HG03439 (cell line): ENCODE measurements at regions not wholly inside any gene's neighbourhood (a gene's known extent, or its start where the extent isn't known, plus 50 kb on each side); places are given as distances from the start of the nearest gene placed in this dataset.
A peak's percentile ranks its signal among the peaks of the same experiment; 100 is the strongest.

Source experiments
- ATAC-seq: cut with Tn5 transposase; IDR thresholded peaks from one replicate; pipeline ENCODE4 v1.9.1; 2021; ENCODE audit warnings: mild to moderate bottlenecking, moderate library complexity; ENCODE audit not compliant: unreplicated experiment

DNA sequence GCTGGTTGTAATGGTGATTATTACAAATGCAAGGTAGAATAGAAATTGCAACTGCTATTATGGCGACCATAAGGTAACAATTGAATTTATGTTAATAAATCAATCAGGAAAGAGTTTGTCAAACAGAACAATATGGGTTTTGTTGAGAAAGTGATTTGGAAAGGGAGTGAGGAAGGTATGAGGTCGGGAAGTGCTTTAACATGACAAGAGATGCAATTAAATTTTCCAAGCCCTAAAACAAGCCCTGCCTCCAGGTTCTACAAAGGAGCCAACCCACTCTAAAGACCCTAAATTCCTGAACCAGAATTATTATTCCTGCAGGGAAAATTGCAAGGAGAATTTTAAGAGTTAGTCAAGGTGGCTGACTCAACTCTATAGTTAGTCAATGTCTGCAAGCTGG is 363.7 kb downstream of the BMPER start:
- ATAC-seq = no peak

DNA sequence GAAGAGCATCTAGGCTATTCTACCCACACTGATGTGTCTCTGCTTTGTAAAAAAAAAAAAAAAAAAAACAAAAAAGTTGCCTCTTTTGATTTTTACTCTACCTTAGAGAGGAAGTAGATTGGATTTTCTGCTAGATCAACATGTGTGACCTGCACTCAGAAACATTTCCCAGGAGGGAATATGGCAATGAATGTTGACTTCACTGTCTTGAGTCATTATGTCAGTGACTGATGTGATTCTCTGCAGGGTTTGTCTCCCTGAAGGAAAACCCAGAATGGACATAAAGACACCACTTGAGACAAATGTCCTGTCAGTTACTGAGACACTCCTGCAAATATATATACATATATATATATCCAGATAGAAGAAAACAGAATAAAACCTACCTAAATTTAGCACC is 370.3 kb downstream of the BMPER start:
- ATAC-seq = no peak

DNA sequence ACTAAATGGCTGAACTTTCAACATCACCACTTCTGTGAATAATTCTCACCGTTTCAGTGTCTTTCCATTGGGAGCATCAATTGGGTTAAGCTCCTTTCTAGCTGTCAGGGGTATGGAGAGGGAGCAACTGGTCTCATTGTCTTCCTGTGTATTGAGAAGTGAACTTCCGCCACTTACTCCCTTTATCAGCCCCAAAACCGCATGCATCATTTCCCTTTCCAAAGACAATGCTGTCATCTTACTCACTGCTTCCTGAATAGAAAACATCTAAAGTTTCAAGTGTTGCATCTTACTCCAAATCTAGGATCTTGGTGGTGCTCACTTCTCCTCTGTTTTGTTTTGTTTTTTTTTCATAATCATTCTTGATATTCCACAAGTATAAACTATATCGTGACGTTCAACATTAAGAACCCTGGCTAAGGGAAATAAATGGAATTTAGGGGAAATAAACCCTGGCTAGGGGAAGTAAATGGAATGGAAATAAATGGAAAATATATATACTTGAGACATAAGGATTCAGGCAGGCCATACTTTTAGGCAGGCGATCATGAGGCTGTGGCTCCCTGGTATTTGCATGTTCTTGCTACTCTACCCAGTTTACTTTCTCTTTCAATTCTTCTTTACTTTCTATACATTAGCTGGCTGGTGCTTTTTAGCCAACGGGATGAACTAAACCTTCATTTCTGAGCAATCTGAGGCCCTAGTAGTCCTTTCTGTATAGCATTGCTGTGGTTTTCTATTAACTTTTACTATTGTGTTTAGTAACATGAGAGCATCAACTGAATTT is 371.9 kb downstream of the BMPER start:
- no peak for ATAC-seq

DNA sequence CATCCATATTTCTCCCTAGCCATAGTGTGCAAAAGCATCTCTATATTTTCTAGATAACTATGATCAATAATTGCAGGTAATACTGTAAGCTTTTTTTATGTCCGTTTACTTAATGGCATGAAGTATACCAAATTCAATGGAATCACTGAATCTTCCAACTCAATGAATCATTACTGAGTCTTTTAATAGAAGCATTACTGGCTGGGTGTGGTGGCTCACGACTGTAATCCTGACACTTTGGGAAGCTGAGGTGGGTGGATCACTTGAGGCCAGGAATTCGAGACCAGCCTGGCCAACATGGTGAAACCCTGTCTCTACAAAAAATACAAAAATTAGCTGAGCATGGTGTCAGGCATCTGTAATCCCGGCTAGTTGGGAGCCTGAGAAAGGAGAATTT is 372.5 kb downstream of the BMPER start:
- no peak for ATAC-seq

DNA sequence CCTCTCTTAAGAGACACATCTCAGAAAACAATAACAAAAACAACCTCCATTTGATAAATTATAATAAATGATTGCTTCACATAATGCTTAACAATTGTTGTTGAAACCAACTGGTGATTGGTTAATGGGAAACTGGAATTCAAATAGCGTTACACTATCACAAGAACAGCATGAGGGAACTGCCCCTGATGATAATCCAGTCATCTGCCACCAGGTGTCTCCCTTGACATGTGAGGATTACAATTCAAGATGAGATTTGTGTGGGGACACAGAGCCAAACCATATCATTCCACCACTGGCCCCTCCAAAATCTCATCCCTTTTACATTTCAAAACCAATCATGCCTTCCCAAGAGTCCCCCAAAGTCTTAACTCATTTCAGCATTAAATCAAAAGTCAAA is 375.9 kb downstream of the BMPER start:
- no peak for ATAC-seq

DNA sequence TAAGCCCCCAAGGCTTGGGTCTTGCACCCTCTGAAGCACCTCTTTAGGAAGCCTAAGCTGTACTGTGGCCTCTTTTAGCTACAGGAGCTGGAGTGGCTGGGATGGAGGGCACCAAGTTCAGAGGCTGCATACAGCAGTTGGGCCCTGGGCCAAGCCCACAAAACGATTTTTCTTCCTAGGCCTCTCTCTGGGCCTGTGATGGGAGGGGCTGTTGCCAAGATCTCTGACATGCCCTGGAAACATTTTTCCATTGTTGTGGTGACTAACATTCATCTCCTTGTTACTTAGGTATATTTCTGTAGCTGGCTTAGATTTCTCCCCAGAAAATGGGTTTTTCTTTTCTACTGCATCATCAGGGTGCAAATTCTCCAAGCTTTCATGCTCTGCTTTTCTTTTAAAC is 375.7 kb upstream of the NPSR1 start:
- ATAC-seq = no peak

DNA sequence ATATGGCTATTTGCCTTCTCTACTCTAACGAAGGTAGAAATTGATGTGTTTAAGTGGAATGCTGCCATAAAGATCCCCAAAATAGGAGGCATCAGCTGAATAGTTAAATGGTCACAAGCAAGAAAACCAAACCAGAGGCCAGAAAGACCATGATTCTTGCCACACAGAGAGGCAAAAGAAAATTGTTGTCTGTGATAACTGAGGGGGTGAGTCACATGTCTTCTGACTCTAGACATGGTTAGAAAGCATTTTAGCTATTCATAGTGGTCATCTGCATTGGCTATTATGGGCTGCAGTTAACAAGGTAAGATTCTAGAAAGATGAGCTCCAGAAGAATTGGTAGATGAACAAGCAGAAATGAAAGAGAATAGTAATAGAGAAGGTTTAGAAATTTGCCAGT is 361.4 kb upstream of the NPSR1 start:
- no peak for ATAC-seq

DNA sequence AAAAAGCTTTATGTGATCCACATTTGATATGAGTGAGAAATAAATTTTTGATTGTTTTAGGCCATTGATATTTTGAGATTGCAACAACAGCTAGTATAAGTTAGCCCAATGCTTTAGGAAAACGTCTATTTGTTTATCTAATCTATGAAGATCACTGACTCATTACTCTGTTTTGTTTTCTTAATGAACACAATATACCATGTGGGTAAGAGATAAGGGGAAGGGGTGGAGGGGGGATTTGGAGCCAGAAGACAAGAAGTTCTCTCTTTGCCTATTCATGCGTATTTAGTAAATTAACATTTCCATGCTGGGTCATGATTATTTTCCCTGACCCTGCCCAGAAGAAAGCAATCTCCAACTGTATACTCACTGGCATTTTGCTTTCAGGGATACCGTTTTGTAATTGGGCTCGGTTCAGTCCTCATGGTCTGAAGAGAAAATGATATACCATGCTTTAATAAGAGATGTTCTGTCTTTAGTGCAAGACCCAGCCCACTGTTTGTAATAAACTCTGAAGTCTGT is 359.5 kb upstream of the NPSR1 start:
- no peak for ATAC-seq

DNA sequence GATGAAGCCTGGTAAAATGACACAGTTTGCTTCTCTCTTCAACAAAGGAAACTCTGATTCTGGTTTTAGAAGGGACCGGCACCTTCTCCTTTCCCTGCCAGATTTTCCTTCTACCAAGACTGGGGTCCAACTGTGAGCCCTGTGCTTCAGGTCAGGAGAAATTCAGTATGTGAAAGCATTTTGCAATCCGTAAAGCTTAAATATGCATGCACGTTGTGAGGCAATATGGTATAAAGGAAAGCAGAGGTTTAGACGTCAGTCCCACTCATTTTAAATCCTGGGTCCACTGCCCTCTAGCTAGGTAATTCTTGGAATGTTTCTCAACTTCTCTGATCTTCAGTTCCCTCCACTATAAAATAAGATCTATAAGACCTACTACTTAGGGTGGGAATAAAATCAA is 359.0 kb upstream of the NPSR1 start:
- ATAC-seq = no peak

DNA sequence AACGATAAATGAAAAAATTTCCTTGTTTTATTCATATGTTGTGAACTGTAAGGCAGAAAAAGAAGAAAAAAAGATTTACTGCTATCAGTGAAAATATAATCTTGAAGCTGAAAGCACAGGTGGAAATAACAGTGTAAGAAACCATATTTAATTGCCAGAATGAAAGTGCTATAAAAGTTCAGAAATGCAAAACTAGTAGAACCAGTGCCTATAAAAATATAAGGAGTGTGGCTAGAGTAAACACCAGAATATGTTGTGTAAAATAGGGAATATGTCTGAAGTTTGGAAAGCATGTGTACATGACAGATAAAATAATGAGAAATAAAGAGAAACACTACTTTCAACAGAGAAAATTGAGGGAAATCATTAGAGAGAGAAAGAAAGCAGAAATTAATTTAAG is 350.5 kb upstream of the NPSR1 start:
- no peak for ATAC-seq

DNA sequence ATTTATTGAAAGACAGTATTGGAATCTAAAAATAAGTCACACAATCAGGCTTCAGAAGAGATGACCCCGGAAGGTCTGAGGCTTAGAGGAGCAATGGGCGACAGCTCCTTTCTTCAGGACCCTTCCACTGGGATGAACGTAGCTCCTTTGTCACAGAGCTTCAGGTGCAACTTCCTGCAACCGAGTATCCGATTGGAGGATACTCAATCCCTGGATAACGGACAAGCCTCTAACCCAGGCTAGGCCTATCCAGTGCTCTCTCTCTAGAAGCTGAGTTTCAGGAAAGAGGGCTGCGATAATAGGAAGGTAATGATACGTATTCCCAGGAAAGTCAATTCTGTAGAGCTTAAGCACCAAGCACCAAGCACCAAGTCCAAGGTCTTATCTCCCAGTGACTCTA is 349.4 kb upstream of the NPSR1 start:
- ATAC-seq = no peak

DNA sequence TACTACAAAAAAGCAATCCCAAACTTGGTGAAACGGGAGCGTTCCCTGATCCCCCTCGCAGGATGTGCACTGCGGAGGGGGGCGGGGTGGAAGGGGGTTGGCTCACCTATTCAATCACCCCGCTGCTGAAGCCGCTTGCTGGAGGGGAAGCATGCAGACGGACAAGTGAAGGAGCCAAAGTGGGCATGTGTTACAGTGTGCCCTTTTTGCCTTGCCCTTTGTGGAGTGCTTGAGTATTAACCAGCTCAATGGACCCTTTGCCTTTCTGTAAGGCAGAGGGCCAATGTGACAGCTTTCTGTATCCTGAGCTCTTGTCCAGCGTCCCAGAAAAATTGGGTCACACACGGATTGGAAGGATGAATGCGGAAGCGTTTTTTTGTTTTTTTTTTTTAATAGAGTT is 348.9 kb upstream of the NPSR1 start:
- no peak for ATAC-seq

DNA sequence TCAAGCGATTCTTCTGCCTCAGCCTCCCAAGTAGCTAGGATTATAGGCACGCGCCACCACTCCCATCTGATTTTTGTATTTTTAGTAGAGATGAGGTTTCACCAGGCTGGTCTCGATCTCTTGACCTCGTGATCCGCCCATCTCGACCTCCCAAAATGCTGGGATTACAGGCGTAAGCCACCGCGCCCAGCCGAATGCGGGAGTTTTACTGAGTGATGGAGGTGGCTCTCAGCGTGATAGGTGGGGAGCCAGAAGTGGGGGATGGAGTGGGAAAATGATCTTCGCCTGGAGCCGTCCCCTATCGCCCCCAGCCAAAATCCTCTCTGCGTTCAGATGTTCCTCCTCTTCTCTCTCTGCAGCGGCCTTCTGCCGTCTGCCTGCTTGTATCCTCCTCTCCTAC is 348.4 kb upstream of the NPSR1 start:
- no peak for ATAC-seq

DNA sequence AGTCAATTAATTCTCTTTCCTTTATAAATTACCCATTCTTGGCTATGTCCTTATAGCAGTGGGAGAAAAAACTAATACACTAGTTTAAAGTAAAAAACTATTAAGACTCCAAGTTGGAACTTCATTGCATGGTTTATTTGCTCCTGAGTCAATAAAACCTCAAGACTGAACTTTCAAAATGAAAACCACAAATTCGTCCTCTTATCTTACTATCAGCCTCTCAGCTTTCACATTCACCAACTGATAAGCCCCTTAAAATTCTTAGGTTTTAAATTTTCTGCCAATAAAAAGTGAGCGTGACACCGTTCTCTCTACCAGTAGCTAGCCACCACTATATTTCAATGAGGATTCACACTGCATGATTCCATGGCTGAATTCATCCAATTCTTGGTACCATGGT is 346.4 kb upstream of the NPSR1 start:
- no peak for ATAC-seq

DNA sequence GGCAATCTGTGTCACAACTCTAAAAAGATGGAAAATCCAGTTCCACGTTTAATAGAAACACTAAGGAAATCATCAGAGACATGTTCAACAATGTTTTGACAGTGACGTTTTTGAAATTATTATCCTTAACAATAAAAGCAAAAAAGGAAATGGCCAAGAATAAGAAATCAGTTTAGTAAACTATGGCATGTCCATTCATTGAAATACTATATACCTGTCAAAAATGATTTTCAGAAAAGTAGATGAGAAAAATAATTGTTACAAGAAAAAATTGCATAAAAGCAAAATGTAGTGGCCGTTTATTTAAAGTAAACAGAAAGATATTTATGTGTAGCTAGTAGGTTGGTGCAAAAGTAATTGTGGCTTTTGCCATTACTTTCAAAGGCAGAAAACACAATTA is 345.4 kb upstream of the NPSR1 start:
- ATAC-seq = no peak

DNA sequence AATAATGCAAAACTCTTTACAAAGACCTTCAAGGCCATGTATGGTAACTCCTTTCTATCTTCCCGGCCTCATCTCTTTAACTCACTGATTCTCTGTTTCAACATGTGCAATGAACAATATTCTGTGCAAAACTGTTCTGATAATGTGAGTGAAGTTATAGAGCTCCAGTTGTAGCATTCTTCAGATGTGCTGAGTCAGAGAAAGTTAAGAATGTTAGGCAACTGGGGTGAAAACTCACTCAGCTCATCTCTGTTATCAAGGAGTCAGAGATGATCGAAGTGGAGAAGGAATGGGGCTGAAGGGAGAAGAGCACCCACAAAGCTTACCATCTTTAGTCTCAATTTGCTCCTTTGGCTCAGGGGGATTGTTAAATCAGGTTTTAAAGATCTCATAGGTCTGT is 344.7 kb upstream of the NPSR1 start:
- ATAC-seq = no peak

DNA sequence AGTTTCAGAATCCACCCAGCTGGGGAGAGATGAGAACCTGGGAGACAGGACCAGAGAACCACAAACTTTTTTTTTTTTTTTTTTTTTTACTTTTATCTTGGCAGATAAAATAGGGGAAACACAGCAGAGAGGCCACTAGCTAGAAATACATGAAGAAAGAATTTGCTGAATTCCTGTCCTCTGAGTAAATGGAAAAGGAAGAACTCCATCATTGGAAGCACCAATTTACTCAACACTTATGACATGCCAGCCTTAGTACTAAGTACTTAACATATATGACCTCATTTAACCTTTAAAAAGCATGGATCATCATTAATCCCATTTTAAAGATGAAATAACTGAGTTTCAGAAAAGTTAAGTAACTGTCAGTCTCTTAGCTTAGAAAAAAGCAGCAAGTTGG is 343.0 kb upstream of the NPSR1 start:
- no peak for ATAC-seq

DNA sequence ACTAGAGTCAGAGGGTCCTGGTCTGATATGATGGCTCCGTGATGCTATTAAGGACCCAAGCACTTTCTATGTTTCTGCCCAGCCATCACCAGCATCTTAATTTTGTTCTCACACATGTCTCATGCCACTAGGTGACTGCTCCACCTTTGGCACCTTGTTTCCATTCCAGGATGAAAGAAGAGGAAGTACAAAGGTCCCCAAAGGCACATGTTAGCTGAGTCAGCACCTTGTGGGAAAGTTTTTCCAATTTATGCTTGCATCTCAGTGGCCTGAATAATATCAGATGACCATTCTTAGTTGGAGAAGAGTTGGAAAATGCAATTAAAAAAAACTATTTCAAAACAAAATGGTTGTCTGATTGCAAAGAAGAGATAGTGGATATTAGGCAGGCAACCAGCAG is 341.0 kb upstream of the NPSR1 start:
- ATAC-seq = no peak

DNA sequence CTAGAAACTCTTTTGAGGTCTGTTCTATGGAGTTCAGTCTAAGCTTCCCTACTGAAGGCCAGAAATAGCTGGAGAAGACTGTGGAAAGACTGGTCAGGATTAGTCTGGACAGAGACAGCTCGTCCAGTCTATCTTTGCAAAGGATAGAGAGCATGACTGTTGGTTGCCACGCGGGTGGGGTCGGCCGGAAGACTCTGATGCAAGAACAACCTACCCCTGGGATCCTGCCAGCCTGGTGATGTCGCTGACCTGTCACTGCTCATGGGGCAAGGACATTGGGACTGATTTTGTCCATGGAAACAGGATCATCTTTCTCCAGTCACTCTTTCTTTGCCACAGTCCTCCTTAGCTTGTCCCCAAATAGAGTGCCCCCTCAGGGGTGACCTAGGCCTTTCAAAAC is 337.6 kb upstream of the NPSR1 start:
- no peak for ATAC-seq

DNA sequence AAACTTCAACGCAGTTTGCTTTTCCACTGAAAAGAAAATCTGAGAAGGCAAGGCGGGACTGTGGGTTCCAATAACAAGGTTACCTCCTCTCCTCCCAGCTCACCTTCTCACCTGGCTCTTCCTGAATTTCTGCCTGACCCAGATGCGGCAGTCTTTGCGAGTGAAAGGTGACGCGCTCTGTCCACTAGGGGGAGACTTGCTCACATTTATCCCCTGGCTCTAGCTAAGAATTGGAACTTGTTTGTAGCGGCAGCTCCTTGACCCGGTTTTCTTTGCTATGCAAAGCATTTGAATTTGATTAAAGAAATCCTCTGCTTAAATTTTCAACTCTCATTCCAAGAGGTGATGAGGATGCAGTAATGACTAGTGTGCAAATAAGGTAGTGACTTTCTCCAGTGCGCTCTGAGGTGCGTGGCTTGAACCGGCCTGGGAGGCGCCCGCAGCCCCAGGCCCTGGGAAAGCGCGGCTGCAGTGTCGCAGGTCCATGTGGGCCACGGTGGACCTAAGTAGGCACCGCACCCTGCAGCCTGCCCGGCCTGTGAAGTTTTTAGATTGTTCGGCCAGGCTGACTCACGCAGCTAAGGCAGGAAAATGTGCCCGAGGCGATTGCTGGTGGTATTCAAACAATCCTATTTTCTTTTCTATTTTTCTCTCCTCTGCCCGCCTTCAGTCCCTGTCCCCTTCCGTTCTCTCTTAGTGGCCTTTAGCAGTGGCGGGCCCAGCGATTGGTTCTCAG is 336.9 kb upstream of the NPSR1 start:
- peak; percentile 86 for ATAC-seq

DNA sequence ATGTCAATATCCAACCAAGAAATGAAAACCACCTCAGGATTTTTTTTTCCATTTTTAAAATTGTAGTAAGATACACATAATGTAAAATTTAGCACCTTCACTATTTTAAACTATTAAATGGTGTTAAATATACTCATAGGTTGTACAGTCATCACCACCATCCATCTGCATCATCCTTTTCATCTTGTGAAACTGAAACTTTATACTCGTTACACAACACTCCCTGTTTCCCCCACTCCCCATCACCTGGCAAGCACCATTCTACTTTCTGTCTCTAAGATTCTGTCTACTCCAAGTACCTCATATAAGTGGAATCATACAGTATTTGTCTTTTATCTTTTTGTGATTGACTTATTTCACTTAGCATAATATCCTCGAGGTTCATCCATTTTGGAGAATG is 335.2 kb upstream of the NPSR1 start:
- no peak for ATAC-seq

DNA sequence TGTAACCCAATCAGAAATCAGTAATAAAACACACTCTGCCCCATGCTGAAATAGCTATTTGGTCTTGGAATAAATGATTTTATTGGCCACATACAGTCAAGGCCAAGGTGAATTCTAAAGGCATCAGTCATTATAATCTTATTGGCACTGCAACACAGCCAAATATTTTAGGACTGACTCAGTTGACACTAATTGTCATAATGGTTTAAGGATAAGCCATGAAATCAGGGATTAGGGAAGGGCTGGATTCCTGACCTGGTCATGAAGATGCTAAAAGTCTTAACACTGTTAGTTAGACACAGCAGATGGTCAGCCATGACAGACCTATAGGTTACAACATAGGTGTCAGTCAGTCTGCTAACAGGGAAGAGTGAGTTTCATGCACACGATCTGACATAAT is 330.3 kb upstream of the NPSR1 start:
- no peak for ATAC-seq
